Esophagus muscularis mucosa (tissue), 3 donors: ENCODE measurements at regions not wholly inside any gene's neighbourhood (a gene's known extent, or its start where the extent isn't known, plus 50 kb on each side); places are given as distances from the start of the nearest gene placed in this dataset.

ENCODE experiments used
- CTCF ChIP-seq, 3 experiments: fragments of 200-600 bp in 2 of 3; fragments of 450-650 bp in 1 of 3; sonication (generic) in 2 of 3; IDR thresholded peaks; one replicate each; pipeline ENCODE4 v1.5.1; 2017 to 2019; ENCODE audit warnings: antibody characterized with exemption in 3 of 3, mild to moderate bottlenecking in 2 of 3, moderate library complexity in 1 of 3
- POLR2A ChIP-seq: fragments of 450-650 bp; IDR thresholded peaks from one replicate; pipeline ENCODE4 v1.6.1; 2017; ENCODE audit warnings: antibody characterized with exemption, moderate library complexity, mild to moderate bottlenecking, low read depth
- POLR2AphosphoS5 ChIP-seq, 2 donors: sonication (generic); formaldehyde crosslinking; IDR thresholded peaks; one replicate each; pipeline ENCODE4 v1.6.1; 2017; ENCODE audit warnings: antibody characterized with exemption in 2 of 2

DNA sequence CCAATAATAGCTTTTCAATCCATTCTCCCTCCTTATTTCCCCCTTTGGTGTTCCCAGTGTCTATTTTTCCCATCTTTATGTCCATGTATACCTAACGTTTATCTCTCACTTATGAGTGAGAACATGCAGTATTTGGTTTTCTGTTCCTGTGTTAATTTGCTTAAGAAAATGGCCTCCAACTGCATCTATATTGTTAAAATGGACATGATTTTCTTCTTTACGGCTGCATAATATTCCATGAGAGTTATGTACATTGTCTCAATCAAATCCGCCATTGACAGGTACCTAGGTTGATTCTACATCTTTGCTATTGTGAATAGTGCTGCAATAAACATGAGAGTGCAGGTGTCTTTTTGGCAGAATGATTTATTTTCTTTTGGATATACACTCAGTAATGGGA, 126.7 kb downstream of the CTH start:
- TF ChIP-seq CTCF (IDR thresholded peaks at IDR 0.05): no peak
- no peak for TF ChIP-seq POLR2AphosphoS5 (IDR thresholded peaks at IDR 0.05)
- TF ChIP-seq POLR2A: no peak
